Heart left ventricle (tissue), 16 donors: ENCODE measurements at regions not wholly inside any gene's neighbourhood (a gene's known extent, or its start where the extent isn't known, plus 50 kb on each side); places are given as distances from the start of the nearest gene placed in this dataset.

Experiments used
- ATAC-seq, 4 donors: fragments of 200-7000 bp; cut with Tn5 transposase; one replicate each; pipeline ENCODE4 v1.9.1; 2020 to 2022; ENCODE audit warnings: moderate library complexity in 4 of 4, mild to moderate bottlenecking in 3 of 4, moderate number of reproducible peaks in 1 of 4
- DNase-seq, 5 donors: peaks; one replicate each; pipeline ENCODE4 v3.0.0-alpha.2; 2020
- H3K27ac ChIP-seq, 12 donors: fragments of 200-600 bp; sonication (generic) in 4 of 12; one replicate each; pipeline versions ENCODE4 v1.5.0 to v1.8.0; 2016 to 2022; ENCODE audit warnings: mild to moderate bottlenecking in 2 of 12
- H3K27me3 ChIP-seq, 9 donors: fragments of 200-600 bp; sonication (generic) in 2 of 9; one replicate each; pipeline versions ENCODE4 v1.5.1 to v1.8.0; 2016 to 2022; ENCODE audit warnings: mild to moderate bottlenecking in 3 of 9
- H3K36me3 ChIP-seq, 9 donors: fragments of 200-600 bp; sonication (generic) in 2 of 9; one replicate each; pipeline versions ENCODE4 v1.5.0 to v1.8.0; 2018 to 2022; ENCODE audit warnings: mild to moderate bottlenecking in 2 of 9
- H3K4me1 ChIP-seq, 12 donors: fragments of 200-600 bp; sonication (generic) in 4 of 12; one replicate each; pipeline versions ENCODE4 v1.5.0 to v1.8.0; 2016 to 2022; ENCODE audit warnings: mild to moderate bottlenecking in 3 of 12
- H3K4me3 ChIP-seq, 12 donors: fragments of 200-600 bp; sonication (generic) in 4 of 12; one replicate each; pipeline versions ENCODE4 v1.5.0 to v1.8.0; 2017 to 2022; ENCODE audit warnings: mild to moderate bottlenecking in 9 of 12, moderate library complexity in 4 of 12
- H3K9me3 ChIP-seq, 12 donors: fragments of 200-600 bp; sonication (generic) in 4 of 12; one replicate each; pipeline versions ENCODE4 v1.5.0 to v1.8.0; 2016 to 2022; ENCODE audit warnings: mild to moderate bottlenecking in 1 of 12
- CTCF ChIP-seq, 12 donors: fragments of 200-600 bp; sonication (generic) in 4 of 12; IDR thresholded peaks; one replicate each; pipeline versions ENCODE4 v1.5.0 to v1.8.0; 2018 to 2022; ENCODE audit warnings: antibody characterized with exemption in 12 of 12, mild to moderate bottlenecking in 5 of 12
- POLR2A ChIP-seq, 2 donors: fragments of 450-650 bp; IDR thresholded peaks; one replicate each; pipeline ENCODE4 v1.6.1; 2017; ENCODE audit warnings: antibody characterized with exemption in 2 of 2, mild to moderate bottlenecking in 2 of 2, moderate library complexity in 2 of 2
- WGBS, 4 donors: extraction: QIAGEN DNeasy Blood & Tissue Kit in 2 of 4; methylation state at CpG; one replicate each; pipeline versions ENCODE4 v1.1.5 to v1.1.7; 2013 to 2018; 5-methylcytosine and 5-hydroxymethylcytosine counted together
- intact Hi-C, 10 donors: fragments of 100-400 bp; cut with DNase I; formaldehyde crosslinking; loops; one replicate each; pipeline versions ENCODE4 v1.11.1 to v1.14.2; 2022
- donor health status: ischemic (EF 13 %, LVEDD 7.1; RV severe dilation, severe dysfunction).
- donor health status: healthy with polysubstance abuse.
- donor health status: DM: no; HTN: yes; CAD: no.
- donor health status: DM: no; HTN: no; CAD: no.
- donor health status: ischemic (EF 25% LVEDD 6.9; RV normal size, moderate dysfunction).
- donor health status: ischemic (EF 25% LVEDD 5.7; RV mildly dilated, moderate dysfunction).
- donor health status: healthy.
- donor health status: DM: yes; HTN: yes; CAD: no.
- donor health status: ischemic (EF 35%, LVEDD 5.7; RV mildly dilated, moderate dysfunction).
- donor health status: nonischemic (EF 11% LVEDD 7.7; RV severe dilation, severe dysfunction).
- donor health status: DM: yes; HTN: yes; CAD: no.
- donor health status: PGD.
- donor health status: ischemic (EF 29% LVEDD 5.4; RV normal size, mild dysfunction).
- donor health status: nonischemic (EF 23%, LVEDD 6.1; RV moderate dilation, normal function).

DNA sequence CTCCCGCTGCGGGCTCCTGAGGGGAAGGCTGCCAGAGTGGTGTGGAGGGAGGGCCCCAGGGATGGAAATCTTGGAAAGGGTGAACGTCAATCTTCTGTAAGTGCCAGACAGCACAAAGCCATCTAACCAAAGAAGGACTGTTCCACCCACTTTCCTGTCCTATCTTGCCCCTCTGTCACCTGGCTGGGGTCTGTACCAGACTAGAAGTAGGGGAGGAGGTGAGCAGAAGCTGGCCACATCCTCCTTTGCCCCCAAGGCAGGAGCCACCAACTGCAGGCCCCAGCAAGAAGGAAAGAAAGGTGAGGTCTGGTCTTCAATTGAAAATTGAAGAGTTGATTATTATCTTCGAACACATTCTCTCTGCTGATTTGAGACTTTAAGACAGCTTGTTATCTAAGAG is 214.4 kb upstream of the LEF1 start:
- no peaks in the 10 kb centered on the region for H3K36me3 ChIP-seq
- ATAC-seq: no peak
- H3K9me3 ChIP-seq: no peaks in the 10 kb centered on the region
- WGBS, 4 donors: 81 to 86% (median 83%) methylated on average over 4 of the region's 4 CpGs
- no peak overlapping the region for H3K27ac ChIP-seq
- intact Hi-C loops: no loop called here
- TF ChIP-seq CTCF (IDR thresholded peaks at IDR 0.05) (no peak), POLR2A (IDR thresholded peaks at IDR 0.05) (no peak)
- no peaks in the 10 kb centered on the region for H3K4me1 ChIP-seq
- DNase-seq: no peak
- peaks cover 0 to 8% (median 0%) of the 10 kb centered on the region in 9 donors for H3K27me3 ChIP-seq
- H3K4me3 ChIP-seq: no peak overlapping the region

DNA sequence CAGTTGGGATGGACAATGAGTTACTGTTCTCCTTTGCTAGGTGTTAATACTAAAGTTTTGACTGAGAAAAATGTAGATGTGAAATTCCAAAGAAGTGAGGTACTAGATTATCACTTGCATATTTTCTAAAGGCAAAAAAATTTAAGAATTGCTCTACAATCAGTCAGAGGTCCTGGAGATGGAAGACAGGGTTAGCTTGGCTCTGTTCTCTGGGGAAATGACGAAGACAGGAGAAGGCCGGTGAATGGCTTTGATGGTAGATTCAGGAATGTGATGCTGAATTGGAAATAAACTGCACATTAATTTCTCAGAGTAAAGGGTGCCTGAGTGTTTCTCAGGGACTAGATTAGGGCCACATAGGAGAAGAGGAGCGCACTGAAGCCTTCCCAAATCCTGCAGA is 214.0 kb upstream of the LEF1 start:
- DNase-seq: no peak
- Histone ChIP-seq H3K36me3 (no peaks in the 10 kb centered on the region), H3K27ac (no peak overlapping the region), H3K9me3 (no peaks in the 10 kb centered on the region), H3K4me3 (no peak overlapping the region), H3K27me3 (peaks cover 0 to 8% (median 0%) of the 10 kb centered on the region in 9 donors), H3K4me1 (no peaks in the 10 kb centered on the region)
- TF ChIP-seq POLR2A (IDR thresholded peaks at IDR 0.05) (no peak), CTCF (IDR thresholded peaks at IDR 0.05) (no peak)
- intact Hi-C loops: no loop called here
- ATAC-seq: no peak
- WGBS, 4 donors: 89 to 94% (median 91%) methylated on average over 3 of the region's 3 CpGs

DNA sequence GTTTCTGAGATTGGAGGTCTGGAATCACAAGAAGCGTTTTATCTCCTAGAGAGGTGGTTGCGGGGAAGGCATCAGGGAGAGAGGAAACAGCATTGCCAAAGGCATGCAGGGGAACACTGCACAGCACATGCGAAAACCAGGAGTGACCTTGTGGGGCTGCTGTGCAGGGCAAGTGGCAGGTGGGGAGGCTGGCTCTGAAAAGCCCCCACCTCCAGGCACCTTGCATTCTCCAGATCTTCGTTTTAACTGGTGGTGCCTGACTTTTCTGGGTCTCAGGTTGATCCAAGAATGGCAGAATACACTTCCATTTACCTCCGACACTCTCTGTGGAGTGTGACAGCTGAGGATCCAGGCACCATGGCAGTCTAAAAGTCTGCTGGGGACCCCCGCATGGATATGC is 209.4 kb upstream of the LEF1 start:
- intact Hi-C loops: no loop called here
- Histone ChIP-seq H3K36me3 (no peaks in the 10 kb centered on the region), H3K4me3 (no peak overlapping the region), H3K27me3 (peaks cover 0 to 7% (median 0%) of the 10 kb centered on the region in 9 donors), H3K4me1 (no peaks in the 10 kb centered on the region), H3K9me3 (no peaks in the 10 kb centered on the region), H3K27ac (no peak overlapping the region)
- WGBS, 4 donors: 60 to 64% (median 61%) methylated on average over 6 of the region's 6 CpGs
- ATAC-seq: no peak
- no peak for DNase-seq
- TF ChIP-seq CTCF (IDR thresholded peaks at IDR 0.05): no peak
- TF ChIP-seq POLR2A (IDR thresholded peaks at IDR 0.05): no peak

DNA sequence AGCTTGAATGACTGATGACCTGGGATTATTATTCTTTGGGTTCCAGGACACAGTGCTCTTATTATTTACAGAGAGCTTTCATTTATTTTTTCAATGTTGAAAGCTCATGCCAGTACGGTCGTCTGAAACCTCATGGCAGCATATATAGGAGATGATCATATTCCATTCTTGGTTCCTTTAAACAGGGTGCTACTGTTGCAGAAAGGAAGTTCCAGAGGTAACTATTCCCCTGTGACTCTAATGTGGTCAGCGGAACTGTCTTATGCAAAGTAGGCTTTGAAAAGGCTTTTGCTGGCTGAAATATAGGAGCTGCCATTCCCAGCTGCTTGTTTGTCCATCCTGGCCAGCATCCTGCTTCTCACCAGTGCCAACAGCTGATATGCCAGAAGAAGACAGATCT is 208.3 kb upstream of the LEF1 start:
- Histone ChIP-seq H3K4me1 (no peaks in the 10 kb centered on the region), H3K27me3 (peaks cover 0 to 15% (median 0%) of the 10 kb centered on the region in 9 donors), H3K9me3 (no peaks in the 10 kb centered on the region), H3K4me3 (no peak overlapping the region), H3K27ac (no peak overlapping the region), H3K36me3 (no peaks in the 10 kb centered on the region)
- 73 to 84% (median 77%) methylated on average over 3 of the region's 3 CpGs for WGBS, 4 donors
- DNase-seq (no peak), ATAC-seq (no peak)
- TF ChIP-seq POLR2A (IDR thresholded peaks at IDR 0.05): no peak
- TF ChIP-seq CTCF (IDR thresholded peaks at IDR 0.05): no peak
- intact Hi-C loops: no loop called here
